Neuronal stem cell (in vitro differentiated cells): ENCODE measurements at regions not wholly inside any gene's neighbourhood (a gene's known extent, or its start where the extent isn't known, plus 50 kb on each side); places are given as distances from the start of the nearest gene placed in this dataset.

ENCODE experiments used
- DNase-seq: peaks from one replicate; pipeline ENCODE4 v3.0.0-alpha.2; 2013; ENCODE audit warnings: low spot score
- H2AFZ ChIP-seq: one replicate; pipeline ENCODE4 v1.6.1; 2013; ENCODE audit warnings: mild to moderate bottlenecking, low read length, inconsistent platforms
- H2AK5ac ChIP-seq: 2 replicates; pipeline ENCODE4 v1.6.1; 2013; ENCODE audit warnings: low read depth, mild to moderate bottlenecking, inconsistent platforms, low read length, moderate library complexity, mixed read lengths
- H2BK120ac ChIP-seq: 2 replicates; pipeline ENCODE4 v1.6.1; 2013; ENCODE audit warnings: low read depth, mild to moderate bottlenecking, inconsistent platforms, low read length, moderate library complexity, mixed read lengths
- H2BK12ac ChIP-seq: one replicate; pipeline ENCODE4 v1.6.1; 2013; ENCODE audit warnings: low read length, inconsistent platforms
- H2BK15ac ChIP-seq: 2 replicates; pipeline ENCODE4 v1.6.1; 2013; ENCODE audit warnings: mild to moderate bottlenecking, low read length, inconsistent platforms, mixed read lengths
- H2BK5ac ChIP-seq: one replicate; pipeline ENCODE4 v1.6.1; 2013; ENCODE audit warnings: inconsistent platforms, mild to moderate bottlenecking, low read length, moderate library complexity
- H3K14ac ChIP-seq: one replicate; pipeline ENCODE4 v1.6.1; 2013; ENCODE audit warnings: low read length, inconsistent platforms
- H3K18ac ChIP-seq: 2 replicates; pipeline ENCODE4 v1.6.1; 2013; ENCODE audit warnings: low read length, inconsistent platforms
- H3K23ac ChIP-seq: 2 replicates; pipeline ENCODE4 v1.6.1; 2013; ENCODE audit warnings: low read depth, mild to moderate bottlenecking, mixed read lengths, low read length, inconsistent platforms; ENCODE audit not compliant: poor library complexity
- H3K27ac ChIP-seq: replicated peaks from 3 replicates; pipeline ENCODE4 v1.5.1; 2013; ENCODE audit warnings: low read length, inconsistent platforms
- H3K27me3 ChIP-seq, 3 experiments: 2 replicates each; pipeline ENCODE4 v1.6.1; 2013; ENCODE audit warnings: low read length in 3 of 3, mild to moderate bottlenecking in 2 of 3, inconsistent platforms in 1 of 3, low read depth in 1 of 3, mixed read lengths in 1 of 3, moderate library complexity in 1 of 3; ENCODE audit not compliant: control insufficient read depth in 3 of 3, insufficient read depth in 3 of 3
- H3K36me3 ChIP-seq, 2 donors: replicated peaks in 1 of 2; 2 replicates each; pipeline ENCODE4 v1.6.1; 2013; ENCODE audit warnings: low read length in 2 of 2; ENCODE audit not compliant: control insufficient read depth in 2 of 2, insufficient read depth in 2 of 2
- H3K4ac ChIP-seq: 2 replicates; pipeline ENCODE4 v1.6.1; 2013; ENCODE audit warnings: inconsistent platforms, mild to moderate bottlenecking, low read length, moderate library complexity
- H3K4me1 ChIP-seq, 2 donors: 1 replicate in 1 of 2; 2 replicates in 1 of 2; pipeline ENCODE4 v1.6.1; 2013; ENCODE audit warnings: low read length in 2 of 2, low read depth in 1 of 2; ENCODE audit not compliant: control insufficient read depth in 2 of 2, insufficient read depth in 1 of 2
- H3K4me2 ChIP-seq: one replicate; pipeline ENCODE4 v1.6.1; 2013; ENCODE audit warnings: mild to moderate bottlenecking, low read length, inconsistent platforms; ENCODE audit not compliant: insufficient read depth, poor library complexity, severe bottlenecking
- H3K4me3 ChIP-seq, 2 donors: 2 replicates each; pipeline ENCODE4 v1.5.1; 2013; ENCODE audit warnings: low read length in 2 of 2, mild to moderate bottlenecking in 2 of 2, inconsistent platforms in 1 of 2, moderate library complexity in 1 of 2
- H3K79me1 ChIP-seq: one replicate; pipeline ENCODE4 v1.6.1; 2013; ENCODE audit warnings: low read depth, mild to moderate bottlenecking, inconsistent platforms, low read length, moderate library complexity
- H3K9ac ChIP-seq: one replicate; pipeline ENCODE4 v1.6.1; 2013; ENCODE audit warnings: mild to moderate bottlenecking, low read depth, low read length, inconsistent platforms; ENCODE audit not compliant: poor library complexity
- H3K9me3 ChIP-seq, 2 donors: replicated peaks in 1 of 2; 2 replicates each; pipeline versions ENCODE3 to v1.6.1; 2013; ENCODE audit warnings: low read length in 2 of 2, mild to moderate bottlenecking in 2 of 2, inconsistent platforms in 1 of 2, low read depth in 1 of 2, mixed read lengths in 1 of 2, moderate library complexity in 1 of 2; ENCODE audit not compliant: control insufficient read depth in 2 of 2, insufficient read depth in 1 of 2
- H4K8ac ChIP-seq: one replicate; pipeline ENCODE4 v1.6.1; 2013; ENCODE audit warnings: low read depth, mild to moderate bottlenecking, inconsistent platforms, low read length, moderate library complexity
- H4K91ac ChIP-seq: one replicate; pipeline ENCODE4 v1.6.1; 2013; ENCODE audit warnings: low read length, low read depth, mild to moderate bottlenecking, inconsistent platforms; ENCODE audit not compliant: poor library complexity
- WGBS, 2 donors: extraction: QIAGEN DNeasy Blood & Tissue Kit; methylation state at CpG; one replicate each; pipeline ENCODE4 v1.1.7; 2013; ENCODE audit warnings: missing lambda C conversion rate in 2 of 2, mixed read lengths in 1 of 2; ENCODE audit not compliant: insufficient read length in 2 of 2, insufficient replicate concordance in 1 of 2; ENCODE audit errors: extremely low coverage in 2 of 2; 5-methylcytosine and 5-hydroxymethylcytosine counted together

DNA sequence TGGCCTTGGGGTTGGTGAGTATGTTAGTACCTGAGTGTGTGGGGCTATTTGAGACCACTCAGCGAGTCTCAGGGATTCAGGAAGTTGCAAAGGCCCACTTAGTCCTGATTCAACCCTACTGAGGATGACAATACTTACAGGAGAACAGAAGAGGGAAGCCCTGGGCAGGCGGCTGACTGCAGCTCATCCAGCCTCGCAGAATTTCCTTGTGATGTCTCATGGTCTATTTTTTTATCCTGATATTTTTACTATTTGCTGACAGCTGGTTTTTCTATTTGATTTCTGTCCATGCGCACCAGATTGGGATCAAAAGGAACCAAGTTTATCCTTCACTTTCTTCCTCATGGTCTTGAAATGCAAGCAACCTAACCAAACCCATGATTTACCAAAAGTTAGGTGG is 201.8 kb upstream of the LNX1 start:
- Histone ChIP-seq H3K9ac (no peak overlapping the region), H4K91ac (no peak overlapping the region), H3K18ac (no peak overlapping the region), H3K14ac (no peak overlapping the region), H3K79me1 (no peaks in the 10 kb centered on the region), H3K4me3 (no peak overlapping the region), H3K27me3 (no peaks in the 10 kb centered on the region), H3K4ac (no peak overlapping the region), H2AK5ac (no peak overlapping the region), H2AFZ (no peak overlapping the region), H2BK15ac (no peak overlapping the region), H2BK5ac (no peak overlapping the region), H3K9me3 (no peaks in the 10 kb centered on the region), H3K4me2 (no peak overlapping the region), H2BK12ac (no peak overlapping the region), H3K4me1 (peaks cover 0 to 2% of the 10 kb centered on the region in 2 donors), H2BK120ac (no peak overlapping the region), H3K23ac (no peak overlapping the region), H4K8ac (no peak overlapping the region), H3K27ac (no peak overlapping the region), H3K36me3 (no peaks in the 10 kb centered on the region)
- DNase-seq = no peak
- WGBS, 2 donors = no CpG with 5 or more reads among the region's 4 CpGs

DNA sequence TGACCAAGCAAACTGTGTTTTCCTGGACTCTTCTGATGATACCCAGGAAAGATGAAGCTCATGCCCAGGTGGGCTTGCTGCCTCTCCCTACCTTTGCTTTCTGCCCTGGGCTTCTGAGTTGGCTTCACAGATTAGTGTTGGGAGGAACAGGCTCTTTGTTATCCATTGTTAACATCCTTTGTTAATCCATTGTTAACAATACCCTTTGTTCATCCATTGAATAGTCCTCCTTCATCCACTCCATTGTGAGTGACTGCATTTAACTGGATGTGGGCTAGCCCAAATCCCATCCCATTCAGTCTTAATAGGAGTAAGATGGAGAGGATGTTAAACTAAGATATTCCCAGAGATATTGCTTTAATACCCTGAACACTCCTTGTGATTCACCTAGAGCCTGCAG is 199.0 kb upstream of the LNX1 start:
- peaks cover 0 to 2% of the 10 kb centered on the region in 2 donors for H3K4me1 ChIP-seq
- no peak overlapping the region for H2BK12ac ChIP-seq
- no peaks in the 10 kb centered on the region for H3K27me3 ChIP-seq
- H2BK5ac ChIP-seq = no peak overlapping the region
- H3K9ac ChIP-seq = no peak overlapping the region
- H3K9me3 ChIP-seq = no peaks in the 10 kb centered on the region
- no peak overlapping the region for H3K4me3 ChIP-seq
- no peak overlapping the region for H2BK15ac ChIP-seq
- no peak overlapping the region for H2AFZ ChIP-seq
- no peak overlapping the region for H3K27ac ChIP-seq
- H4K91ac ChIP-seq = no peak overlapping the region
- H4K8ac ChIP-seq = no peak overlapping the region
- no peak overlapping the region for H3K18ac ChIP-seq
- no peak overlapping the region for H3K4ac ChIP-seq
- H3K23ac ChIP-seq = no peak overlapping the region
- no peak overlapping the region for H2BK120ac ChIP-seq
- no peaks in the 10 kb centered on the region for H3K36me3 ChIP-seq
- H3K14ac ChIP-seq = no peak overlapping the region
- no peak overlapping the region for H3K4me2 ChIP-seq
- no peak overlapping the region for H2AK5ac ChIP-seq
- no peak for DNase-seq
- H3K79me1 ChIP-seq = no peaks in the 10 kb centered on the region

DNA sequence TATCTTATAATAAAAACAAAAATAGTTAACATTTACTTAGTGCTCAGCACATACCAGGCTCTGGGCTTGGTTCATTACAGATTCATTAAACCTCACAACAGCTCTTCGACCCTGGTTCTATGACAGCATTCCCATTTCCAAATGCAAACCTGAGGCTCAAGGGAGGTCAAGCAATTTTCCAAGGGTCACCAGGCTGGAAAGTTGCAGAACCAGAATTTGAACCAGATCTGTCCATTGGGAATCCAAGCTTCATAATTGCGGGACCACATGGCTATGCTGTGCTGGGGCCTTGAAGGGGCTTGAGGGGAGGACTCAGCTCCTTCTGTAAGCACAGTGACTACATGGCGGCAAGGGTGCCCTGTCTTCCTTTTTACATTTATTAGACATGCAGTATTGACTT is 197.3 kb upstream of the LNX1 start:
- Histone ChIP-seq H3K36me3 (no peaks in the 10 kb centered on the region), H3K18ac (no peak overlapping the region), H3K23ac (no peak overlapping the region), H2BK12ac (no peak overlapping the region), H2BK5ac (no peak overlapping the region), H3K4me2 (no peak overlapping the region), H2AFZ (no peak overlapping the region), H3K79me1 (no peaks in the 10 kb centered on the region), H3K14ac (no peak overlapping the region), H3K4ac (no peak overlapping the region), H3K27me3 (no peaks in the 10 kb centered on the region), H3K4me1 (peaks cover 0 to 2% of the 10 kb centered on the region in 2 donors), H2BK120ac (no peak overlapping the region), H4K8ac (no peak overlapping the region), H3K27ac (no peak overlapping the region), H2AK5ac (no peak overlapping the region), H3K9me3 (no peaks in the 10 kb centered on the region), H2BK15ac (no peak overlapping the region), H3K4me3 (no peak overlapping the region), H4K91ac (no peak overlapping the region), H3K9ac (no peak overlapping the region)
- no peak for DNase-seq
- no CpG with 5 or more reads among the region's 3 CpGs for WGBS, 2 donors

DNA sequence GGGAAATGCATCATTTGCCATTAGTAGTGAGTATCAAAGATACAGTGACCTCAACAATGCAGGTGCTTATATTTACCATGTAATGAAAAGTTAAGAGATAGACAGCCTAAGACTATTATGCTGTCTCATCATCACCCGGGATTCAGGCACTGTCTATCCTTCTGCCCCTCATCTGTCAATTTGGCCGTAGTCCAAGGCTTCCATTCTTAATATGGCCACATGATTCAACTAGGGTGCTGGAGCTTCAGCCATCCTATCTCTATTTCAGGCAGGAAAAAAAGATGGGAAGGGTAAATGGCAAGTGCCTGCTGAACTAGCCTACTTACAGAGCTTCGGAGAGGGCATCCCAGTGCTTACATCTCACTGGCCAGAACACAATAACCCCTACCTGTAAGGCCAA is 196.7 kb upstream of the LNX1 start:
- no peak overlapping the region for H3K18ac ChIP-seq
- H3K23ac ChIP-seq = no peak overlapping the region
- H2AK5ac ChIP-seq = no peak overlapping the region
- H2BK120ac ChIP-seq = no peak overlapping the region
- DNase-seq = no peak
- H4K8ac ChIP-seq = no peak overlapping the region
- no peaks in the 10 kb centered on the region for H3K9me3 ChIP-seq
- H3K4me2 ChIP-seq = no peak overlapping the region
- no peaks in the 10 kb centered on the region for H3K36me3 ChIP-seq
- H3K4me1 ChIP-seq = peaks cover 0 to 2% of the 10 kb centered on the region in 2 donors
- no peak overlapping the region for H3K27ac ChIP-seq
- H2BK12ac ChIP-seq = no peak overlapping the region
- no peak overlapping the region for H3K4me3 ChIP-seq
- H3K4ac ChIP-seq = no peak overlapping the region
- H4K91ac ChIP-seq = no peak overlapping the region
- no peaks in the 10 kb centered on the region for H3K79me1 ChIP-seq
- no peak overlapping the region for H2BK5ac ChIP-seq
- H3K9ac ChIP-seq = no peak overlapping the region
- WGBS, 2 donors = no CpG with 5 or more reads among the region's 3 CpGs
- no peak overlapping the region for H2AFZ ChIP-seq
- no peaks in the 10 kb centered on the region for H3K27me3 ChIP-seq
- H2BK15ac ChIP-seq = no peak overlapping the region
- H3K14ac ChIP-seq = no peak overlapping the region
